ENCODE measurements at regions not wholly inside any gene's neighbourhood (a gene's known extent, or its start where the extent isn't known, plus 50 kb on each side); places are given as distances from the start of the nearest gene placed in this dataset.

GRCh38 chr12:58262796-58263195, 321.4 kb downstream of the ATP23 start:
- Histone ChIP-seq H3K36me3 (ENCODE audit: control insufficient read depth in 4 of 4, insufficient read depth in 3 of 4, low read depth in 1 of 4, low read length in 3 of 4) (no peaks in the 10 kb centered on the region), H3K4me1 (ENCODE audit: control insufficient read depth in 4 of 4, insufficient read depth in 4 of 4, low read length in 3 of 4) (no peaks in the 10 kb centered on the region), H3K27ac (ENCODE audit: low read depth in 1 of 2, low read length in 2 of 2) (no peak overlapping the region), H3K27me3 (ENCODE audit: control insufficient read depth in 4 of 4, insufficient read depth in 4 of 4, low read length in 3 of 4) (peaks cover 0 to 5% (median 0%) of the 10 kb centered on the region in 4 donors), H3K4me3 (ENCODE audit: low read depth in 1 of 3, low read length in 3 of 3) (no peak overlapping the region), H3K9ac (ENCODE audit: low read depth in 1 of 2, low read length in 2 of 2) (no peak overlapping the region), H3K9me3 (ENCODE audit: control insufficient read depth in 4 of 4, low read length in 3 of 4) (peaks cover 0 to 2% (median 0%) of the 10 kb centered on the region in 4 donors)
- no peak for DNase-seq (ENCODE audit: low spot score)
- WGBS = 85% methylated on average over 1 of the region's 1 CpG
- TF ChIP-seq ATF3 (IDR thresholded peaks at IDR 0.05) (no peak), FOXA1 (IDR thresholded peaks at IDR 0.05) (no peak), GABPA (IDR thresholded peaks at IDR 0.05 in 1 of 2, conservative IDR thresholded peaks at IDR 0.05 in 1 of 2) (no peak), FOXA2 (IDR thresholded peaks at IDR 0.05) (no peak), EGR1 (IDR thresholded peaks at IDR 0.05; ENCODE audit: low read depth in 2 of 2) (no peak), MAX (IDR thresholded peaks at IDR 0.05) (no peak), CTCF (IDR thresholded peaks at IDR 0.05; ENCODE audit: low read depth, low read length, missing input control) (no peak), JUND (IDR thresholded peaks at IDR 0.05) (no peak), HNF4G (IDR thresholded peaks at IDR 0.05) (no peak), HNF4A (conservative IDR thresholded peaks at IDR 0.05) (no peak), RXRA (IDR thresholded peaks at IDR 0.05) (no peak), SP1 (IDR thresholded peaks at IDR 0.05) (no peak), RAD21 (IDR thresholded peaks at IDR 0.05) (no peak), TAF1 (conservative IDR thresholded peaks at IDR 0.05) (no peak)

GRCh38 chr12:58263816-58264215, 322.4 kb downstream of the ATP23 start:
- H3K4me3 ChIP-seq (ENCODE audit: low read depth in 1 of 3, low read length in 3 of 3) = no peak overlapping the region
- WGBS = 56% methylated on average over 1 of the region's 1 CpG
- no peak overlapping the region for H3K9ac ChIP-seq (ENCODE audit: low read depth in 1 of 2, low read length in 2 of 2)
- TF ChIP-seq MAX (IDR thresholded peaks at IDR 0.05) (no peak), FOXA2 (IDR thresholded peaks at IDR 0.05) (no peak), ZBTB33 (IDR thresholded peaks at IDR 0.05) (no peak), RAD21 (IDR thresholded peaks at IDR 0.05) (no peak), SP1 (IDR thresholded peaks at IDR 0.05) (no peak), ATF3 (IDR thresholded peaks at IDR 0.05) (no peak), NR2F2 (IDR thresholded peaks at IDR 0.05) (no peak), HNF4G (IDR thresholded peaks at IDR 0.05) (no peak), EGR1 (IDR thresholded peaks at IDR 0.05; ENCODE audit: low read depth in 2 of 2) (no peak), YY1 (IDR thresholded peaks at IDR 0.05) (no peak), FOXA1 (IDR thresholded peaks at IDR 0.05) (no peak), TAF1 (conservative IDR thresholded peaks at IDR 0.05) (no peak)
- no peaks in the 10 kb centered on the region for H3K36me3 ChIP-seq (ENCODE audit: control insufficient read depth in 4 of 4, insufficient read depth in 3 of 4, low read depth in 1 of 4, low read length in 3 of 4)
- no peaks in the 10 kb centered on the region for H3K4me1 ChIP-seq (ENCODE audit: control insufficient read depth in 4 of 4, insufficient read depth in 4 of 4, low read length in 3 of 4)
- H3K27me3 ChIP-seq (ENCODE audit: control insufficient read depth in 4 of 4, insufficient read depth in 4 of 4, low read length in 3 of 4) = peaks cover 0 to 5% (median 0%) of the 10 kb centered on the region in 4 donors
- peaks cover 0 to 2% (median 0%) of the 10 kb centered on the region in 4 donors for H3K9me3 ChIP-seq (ENCODE audit: control insufficient read depth in 4 of 4, low read length in 3 of 4)
- no peak for DNase-seq (ENCODE audit: low spot score)
- no peak overlapping the region for H3K27ac ChIP-seq (ENCODE audit: low read depth in 1 of 2, low read length in 2 of 2)

Data from liver (tissue), 8 donors.